ENCODE measurements at regions not wholly inside any gene's neighbourhood (a gene's known extent, or its start where the extent isn't known, plus 50 kb on each side); places are given as distances from the start of the nearest gene placed in this dataset.

GRCh38 chr5:45017568-45017967, 208.8 kb downstream of the MRPS30 start:
- 77 to 85% (median 80%) methylated on average over 4 of the region's 4 CpGs for WGBS, 4 donors
- no peak for TF ChIP-seq POLR2A (IDR thresholded peaks at IDR 0.05)
- no peak for TF ChIP-seq CTCF (IDR thresholded peaks at IDR 0.05)

GRCh38 chr5:45029553-45029952, 220.8 kb downstream of the MRPS30 start:
- H3K27me3 ChIP-seq, result no peaks in the 10 kb centered on the region
- H3K9me3 ChIP-seq, result peaks cover 0 to 4% (median 0%) of the 10 kb centered on the region in 12 donors
- no peak for ATAC-seq
- no peaks in the 10 kb centered on the region for H3K36me3 ChIP-seq
- TF ChIP-seq POLR2A (IDR thresholded peaks at IDR 0.05), result no peak
- TF ChIP-seq CTCF (IDR thresholded peaks at IDR 0.05), result no peak
- intact Hi-C loops (cut with DNase I), result no loop called here
- H3K4me1 ChIP-seq, result no peaks in the 10 kb centered on the region
- H3K27ac ChIP-seq, result no peak overlapping the region
- 70 to 80% (median 78%) methylated on average over 2 of the region's 2 CpGs for WGBS, 4 donors
- no peak overlapping the region for H3K4me3 ChIP-seq
- no peak for DNase-seq

More at GRCh38 chr5:45017568-45017967, 208.8 kb downstream of the MRPS30 start:
- DNase-seq (no peak), ATAC-seq (no peak)
- Histone ChIP-seq H3K36me3 (no peaks in the 10 kb centered on the region), H3K27ac (no peak overlapping the region), H3K27me3 (no peaks in the 10 kb centered on the region), H3K4me1 (no peaks in the 10 kb centered on the region), H3K4me3 (no peak overlapping the region), H3K9me3 (peaks cover 0 to 4% (median 0%) of the 10 kb centered on the region in 12 donors)
- intact Hi-C loops (cut with DNase I), result no loop called here

GRCh38 chr5:45035991-45036390, 227.2 kb downstream of the MRPS30 start:
- no peak for DNase-seq
- H3K9me3 ChIP-seq, result no peaks in the 10 kb centered on the region
- no peak overlapping the region for H3K27ac ChIP-seq
- no peak for TF ChIP-seq CTCF (IDR thresholded peaks at IDR 0.05)
- no peaks in the 10 kb centered on the region for H3K36me3 ChIP-seq
- no peak overlapping the region for H3K4me3 ChIP-seq
- H3K27me3 ChIP-seq, result no peaks in the 10 kb centered on the region
- no peaks in the 10 kb centered on the region for H3K4me1 ChIP-seq
- intact Hi-C loops (cut with DNase I), result loop anchor here in 9 of 10 donors (2.0 to 10.0 kb wide), 8 partner anchors 481 to 736 kb away; partner anchors contain the start of gene HCN1 (in 3 of the 9)
- no peak for ATAC-seq
- 79 to 88% (median 85%) methylated on average over 1 of the region's 1 CpG for WGBS, 4 donors

GRCh38 chr5:45037927-45038326, 229.2 kb downstream of the MRPS30 start:
- Histone ChIP-seq H3K27ac (no peak overlapping the region), H3K4me1 (no peaks in the 10 kb centered on the region), H3K9me3 (no peaks in the 10 kb centered on the region), H3K27me3 (no peaks in the 10 kb centered on the region), H3K36me3 (no peaks in the 10 kb centered on the region), H3K4me3 (no peak overlapping the region)
- intact Hi-C loops (cut with DNase I), result loop anchor here (1.0 to 10.0 kb wide), 10 partner anchors 479 to 734 kb away; partner anchors contain the start of gene HCN1 (in 5 of the 10)
- WGBS, 4 donors, result 74 to 80% (median 78%) methylated on average over 3 of the region's 3 CpGs
- ATAC-seq (no peak), DNase-seq (no peak)
- TF ChIP-seq POLR2A (IDR thresholded peaks at IDR 0.05) (no peak), CTCF (IDR thresholded peaks at IDR 0.05) (no peak)

Measured in heart left ventricle (tissue), 16 donors.